MM.1S (cell line): ENCODE measurements at regions not wholly inside any gene's neighbourhood (a gene's known extent, or its start where the extent isn't known, plus 50 kb on each side); places are given as distances from the start of the nearest gene placed in this dataset.

ENCODE experiments used
- DNase-seq: peaks from one replicate; pipeline ENCODE4 v3.0.0-alpha.2; 2015
- H2AFZ ChIP-seq: fragments of 300-600 bp; sonication (generic); 2 replicates; pipeline ENCODE4 v1.6.0; 2016; ENCODE audit warnings: antibody characterized with exemption, low read length
- H3F3A ChIP-seq: fragments of 300-600 bp; sonication (generic); 2 replicates; pipeline ENCODE4 v1.6.1; 2016; ENCODE audit warnings: mild to moderate bottlenecking, antibody characterized with exemption, low read length, moderate library complexity, mixed read lengths; ENCODE audit not compliant: insufficient read depth
- H3K27ac ChIP-seq: fragments of 300-600 bp; sonication (generic); 2 replicates; pipeline ENCODE4 v1.5.1; 2016; ENCODE audit warnings: mild to moderate bottlenecking, low read length
- H3K27me3 ChIP-seq: fragments of 300-600 bp; sonication (generic); replicated peaks from 2 replicates; pipeline ENCODE4 v1.6.0; 2016; ENCODE audit warnings: low read length; ENCODE audit not compliant: insufficient read depth
- H3K36me3 ChIP-seq: fragments of 300-600 bp; sonication (generic); replicated peaks from 2 replicates; pipeline ENCODE4 v1.6.1; 2016; ENCODE audit warnings: mild to moderate bottlenecking, low read length, mixed read lengths; ENCODE audit not compliant: insufficient read depth
- H3K4me1 ChIP-seq: fragments of 300-600 bp; sonication (generic); 2 replicates; pipeline ENCODE4 v1.6.1; 2016; ENCODE audit warnings: low read length, mixed read lengths
- H3K4me2 ChIP-seq: fragments of 300-600 bp; sonication (generic); 2 replicates; pipeline ENCODE4 v1.6.0; 2016; ENCODE audit warnings: low read depth, low read length
- H3K4me3 ChIP-seq: fragments of 300-600 bp; sonication (generic); 2 replicates; pipeline ENCODE4 v1.5.1; 2016; ENCODE audit warnings: low read length, mixed read lengths
- H3K79me2 ChIP-seq: fragments of 300-600 bp; sonication (generic); 2 replicates; pipeline ENCODE4 v1.6.1; 2016; ENCODE audit warnings: mixed run types, low read length, mixed read lengths
- H3K9ac ChIP-seq: fragments of 300-600 bp; sonication (generic); 2 replicates; pipeline ENCODE4 v1.6.1; 2016; ENCODE audit warnings: low read length, mixed read lengths
- H3K9me2 ChIP-seq: fragments of 300-600 bp; sonication (generic); replicated peaks from 2 replicates; pipeline ENCODE4 v1.6.1; 2016; ENCODE audit warnings: mild to moderate bottlenecking, low read length, mixed read lengths; ENCODE audit not compliant: insufficient read depth
- H3K9me3 ChIP-seq: fragments of 300-600 bp; sonication (generic); replicated peaks from 2 replicates; pipeline ENCODE4 v1.6.1; 2016; ENCODE audit warnings: mild to moderate bottlenecking, low read length, mixed read lengths; ENCODE audit not compliant: insufficient read depth
- H4K20me1 ChIP-seq: fragments of 300-600 bp; sonication (generic); 2 replicates; pipeline ENCODE4 v1.6.1; 2016; ENCODE audit warnings: mild to moderate bottlenecking, low read length, moderate library complexity, mixed read lengths; ENCODE audit not compliant: insufficient read depth
- EZH2 ChIP-seq: fragments of 300-600 bp; sonication (generic); optimal IDR thresholded peaks from 2 replicates; pipeline ENCODE3; 2017; ENCODE audit warnings: low read depth, mild to moderate bottlenecking, antibody characterized with exemption, low read length, mixed read lengths
- EZH2phosphoT487 ChIP-seq: fragments of 300-600 bp; sonication (generic); IDR thresholded peaks from 2 replicates; pipeline ENCODE4 v1.6.1; 2018; ENCODE audit warnings: antibody characterized with exemption, low read length
- TF ChIP-seq, protein P1 (sequence below): fragments of 300-600 bp; sonication (generic); IDR thresholded peaks from 2 replicates; pipeline ENCODE4 v1.5.1; 2016; ENCODE audit warnings: antibody characterized with exemption, low read length, mixed read lengths

DNA sequence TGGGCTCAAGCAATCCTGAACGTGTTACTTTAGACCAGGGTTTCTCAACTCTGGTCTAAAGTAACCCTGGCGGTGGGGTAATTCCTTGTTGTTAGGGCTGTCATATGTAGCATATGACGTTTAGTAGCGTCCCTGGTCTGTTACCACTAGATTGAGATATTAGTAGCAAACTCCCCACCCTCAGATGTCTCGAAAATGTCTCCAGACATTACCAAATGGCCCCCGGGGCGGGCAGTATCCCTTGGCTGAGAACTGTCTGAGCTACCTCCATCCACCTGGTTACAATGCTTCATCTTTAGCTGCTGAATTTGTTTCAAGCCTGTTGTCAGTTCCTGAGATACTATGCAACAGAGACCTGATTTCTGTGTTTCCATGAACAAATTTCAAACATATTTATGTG, 56.7 kb downstream of the CLDN34 start:
- H3K4me3 ChIP-seq: no peak overlapping the region
- peaks cover 65% of the 10 kb centered on the region for H3K79me2 ChIP-seq
- H3K27ac ChIP-seq: no peak overlapping the region
- no peak overlapping the region for H3K9ac ChIP-seq
- H3K36me3 ChIP-seq: no peaks in the 10 kb centered on the region
- no peak overlapping the region for H3K4me2 ChIP-seq
- no peak for TF ChIP-seq EZH2phosphoT487
- TF ChIP-seq, protein P1, sequence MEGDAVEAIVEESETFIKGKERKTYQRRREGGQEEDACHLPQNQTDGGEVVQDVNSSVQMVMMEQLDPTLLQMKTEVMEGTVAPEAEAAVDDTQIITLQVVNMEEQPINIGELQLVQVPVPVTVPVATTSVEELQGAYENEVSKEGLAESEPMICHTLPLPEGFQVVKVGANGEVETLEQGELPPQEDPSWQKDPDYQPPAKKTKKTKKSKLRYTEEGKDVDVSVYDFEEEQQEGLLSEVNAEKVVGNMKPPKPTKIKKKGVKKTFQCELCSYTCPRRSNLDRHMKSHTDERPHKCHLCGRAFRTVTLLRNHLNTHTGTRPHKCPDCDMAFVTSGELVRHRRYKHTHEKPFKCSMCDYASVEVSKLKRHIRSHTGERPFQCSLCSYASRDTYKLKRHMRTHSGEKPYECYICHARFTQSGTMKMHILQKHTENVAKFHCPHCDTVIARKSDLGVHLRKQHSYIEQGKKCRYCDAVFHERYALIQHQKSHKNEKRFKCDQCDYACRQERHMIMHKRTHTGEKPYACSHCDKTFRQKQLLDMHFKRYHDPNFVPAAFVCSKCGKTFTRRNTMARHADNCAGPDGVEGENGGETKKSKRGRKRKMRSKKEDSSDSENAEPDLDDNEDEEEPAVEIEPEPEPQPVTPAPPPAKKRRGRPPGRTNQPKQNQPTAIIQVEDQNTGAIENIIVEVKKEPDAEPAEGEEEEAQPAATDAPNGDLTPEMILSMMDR: no peak
- TF ChIP-seq EZH2: no peak
- H3K4me1 ChIP-seq: 0 out of 2 replicates have a peak, but pooled peaks cover 6% of the 10 kb centered on the region
- no peaks in the 10 kb centered on the region for H3K9me2 ChIP-seq
- no peaks in the 10 kb centered on the region for H4K20me1 ChIP-seq
- H3F3A ChIP-seq: peaks cover 5% of the 10 kb centered on the region; the same call in 1 of the 2 replicates
- no peaks in the 10 kb centered on the region for H3K9me3 ChIP-seq
- no peak for DNase-seq
- H2AFZ ChIP-seq: no peak overlapping the region
- no peaks in the 10 kb centered on the region for H3K27me3 ChIP-seq

DNA sequence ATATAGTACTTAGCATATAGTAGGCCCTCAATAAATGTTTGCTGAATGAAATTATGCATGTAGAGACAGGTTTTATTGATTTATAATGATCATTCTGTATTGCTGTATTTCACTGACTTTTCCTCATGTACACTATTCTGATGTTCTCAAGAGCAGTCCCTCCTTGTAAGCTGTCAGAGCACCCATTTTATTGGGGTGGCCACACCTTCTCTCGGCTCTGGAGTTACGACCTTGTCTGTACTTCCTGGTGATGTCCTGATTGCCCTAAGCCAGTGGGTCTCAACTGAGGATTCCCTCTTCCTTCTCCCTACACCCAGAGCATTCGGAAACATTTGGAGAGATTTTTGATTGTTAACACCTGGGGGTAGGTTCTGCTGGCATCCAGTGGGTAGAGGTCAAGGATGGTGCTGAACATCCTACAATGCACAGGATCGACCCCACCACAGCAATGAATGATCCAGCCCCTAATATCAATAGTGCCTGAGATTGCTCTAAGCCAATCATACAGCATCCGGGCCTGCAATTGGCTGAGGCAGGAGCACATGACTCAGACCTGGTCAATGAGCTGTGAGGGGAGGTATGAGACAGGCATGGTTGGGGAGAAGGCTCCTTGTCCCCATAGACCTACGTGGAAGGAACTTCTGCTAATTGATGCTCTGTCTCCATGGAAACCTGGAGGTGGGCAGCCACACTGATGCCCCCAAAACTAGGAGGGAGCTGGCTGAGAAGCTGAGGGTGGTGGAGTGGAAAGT, 58.8 kb downstream of the CLDN34 start:
- no peak overlapping the region for H3K9ac ChIP-seq
- no peaks in the 10 kb centered on the region for H3K27me3 ChIP-seq
- H3K79me2 ChIP-seq: peaks cover 59% of the 10 kb centered on the region
- DNase-seq: no peak
- H3K27ac ChIP-seq: no peak overlapping the region
- 0 out of 2 replicates have a peak, but pooled peaks cover 9% of the 10 kb centered on the region for H3K4me1 ChIP-seq
- H3K4me3 ChIP-seq: no peak overlapping the region
- H4K20me1 ChIP-seq: no peaks in the 10 kb centered on the region
- no peaks in the 10 kb centered on the region for H3K9me2 ChIP-seq
- no peaks in the 10 kb centered on the region for H3K36me3 ChIP-seq
- H3F3A ChIP-seq: peaks cover 5% of the 10 kb centered on the region; the same call in 1 of the 2 replicates
- TF ChIP-seq, protein P1: no peak
- no peak for TF ChIP-seq EZH2phosphoT487
- no peak for TF ChIP-seq EZH2
- H3K9me3 ChIP-seq: no peaks in the 10 kb centered on the region
- H3K4me2 ChIP-seq: no peak overlapping the region
- H2AFZ ChIP-seq: no peak overlapping the region

DNA sequence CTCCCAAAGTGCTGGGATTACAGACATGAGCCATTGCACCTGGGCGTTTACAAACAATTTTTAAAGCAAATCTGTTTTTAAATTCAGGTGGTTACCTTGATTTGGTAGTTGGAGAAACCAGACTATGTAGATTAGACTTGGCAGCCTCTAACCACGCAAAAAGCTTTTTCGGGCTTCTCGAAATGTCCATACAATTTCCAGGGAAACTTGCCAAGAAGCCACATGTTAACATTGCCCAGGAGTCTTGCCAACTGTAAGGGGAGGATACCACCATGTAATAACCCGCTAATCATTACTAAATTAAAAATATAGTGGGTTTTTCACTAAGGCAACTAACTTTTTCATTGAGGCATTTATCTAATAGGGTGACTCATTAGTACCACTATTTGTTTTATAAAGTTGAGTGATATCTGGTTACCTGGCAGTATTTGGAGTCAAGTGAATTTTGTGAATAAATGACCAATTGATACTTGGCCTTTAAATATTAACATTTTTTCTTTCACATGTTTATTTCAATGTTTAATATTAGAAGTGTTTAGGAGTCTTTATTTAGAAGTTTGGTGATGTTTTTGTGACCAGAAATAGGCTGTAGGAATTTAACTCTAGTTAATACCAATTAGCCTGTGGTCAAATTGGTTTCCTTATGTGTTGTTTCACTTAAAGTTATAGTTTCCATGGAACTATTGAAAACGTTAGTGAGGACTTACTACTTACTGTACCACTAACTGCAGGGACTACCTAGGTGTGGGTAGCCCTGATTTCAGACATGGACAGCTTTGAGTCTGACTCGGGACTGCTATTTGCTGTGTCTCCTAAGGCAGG, 61.3 kb downstream of the CLDN34 start:
- DNase-seq: peak; percentile 13
- H3K4me1 ChIP-seq: peaks cover 25% of the 10 kb centered on the region; the same call in 1 of the 2 replicates
- TF ChIP-seq, protein P1: no peak
- TF ChIP-seq EZH2: no peak
- no peak for TF ChIP-seq EZH2phosphoT487
- no peaks in the 10 kb centered on the region for H3K36me3 ChIP-seq
- no peak overlapping the region for H3K4me2 ChIP-seq
- no peaks in the 10 kb centered on the region for H3K9me2 ChIP-seq
- peaks cover 20% of the 10 kb centered on the region for H3F3A ChIP-seq
- no peaks in the 10 kb centered on the region for H3K27me3 ChIP-seq
- peak overlapping the region; percentile 32; the same call in 1 of the 2 replicates for H3K27ac ChIP-seq
- no peaks in the 10 kb centered on the region for H4K20me1 ChIP-seq
- no peak overlapping the region for H3K9ac ChIP-seq
- no peak overlapping the region for H2AFZ ChIP-seq
- H3K79me2 ChIP-seq: peaks cover 38% of the 10 kb centered on the region
- no peak overlapping the region for H3K4me3 ChIP-seq
- no peaks in the 10 kb centered on the region for H3K9me3 ChIP-seq
